ENCODE measurements at regions not wholly inside any gene's neighbourhood (a gene's known extent, or its start where the extent isn't known, plus 50 kb on each side); places are given as distances from the start of the nearest gene placed in this dataset.
"Not testable (repeated sequence)": the region's sequence is repeated elsewhere in the genome, so short reads cannot be mapped to it uniquely, and the experiment has no call there.

GRCh38 chr14:105767315-105767714, 240.9 kb downstream of the TMEM121 start:
- intact Hi-C loops (cut with micrococcal nuclease) = no loop called here
- TF ChIP-seq CTCF (IDR thresholded peaks at IDR 0.05; ENCODE audit: borderline replicate concordance) = no peak
- Histone ChIP-seq H3K4me3 (no peak overlapping the region), H3K27ac (replicated peaks) (no peak overlapping the region), H3K9me3 (replicated peaks) (no peaks in the 10 kb centered on the region), H3K27me3 (ENCODE audit: low read depth) (no peaks in the 10 kb centered on the region), H3K4me1 (no peaks in the 10 kb centered on the region), H3K36me3 (no peaks in the 10 kb centered on the region)
- no peak for DNase-seq

- not testable (repeated sequence) for H3K27me3 ChIP-seq (ENCODE audit: low read depth)
Measured at GRCh38 chr14:105768039-105768438, 241.7 kb downstream of the TMEM121 start.

DNA sequence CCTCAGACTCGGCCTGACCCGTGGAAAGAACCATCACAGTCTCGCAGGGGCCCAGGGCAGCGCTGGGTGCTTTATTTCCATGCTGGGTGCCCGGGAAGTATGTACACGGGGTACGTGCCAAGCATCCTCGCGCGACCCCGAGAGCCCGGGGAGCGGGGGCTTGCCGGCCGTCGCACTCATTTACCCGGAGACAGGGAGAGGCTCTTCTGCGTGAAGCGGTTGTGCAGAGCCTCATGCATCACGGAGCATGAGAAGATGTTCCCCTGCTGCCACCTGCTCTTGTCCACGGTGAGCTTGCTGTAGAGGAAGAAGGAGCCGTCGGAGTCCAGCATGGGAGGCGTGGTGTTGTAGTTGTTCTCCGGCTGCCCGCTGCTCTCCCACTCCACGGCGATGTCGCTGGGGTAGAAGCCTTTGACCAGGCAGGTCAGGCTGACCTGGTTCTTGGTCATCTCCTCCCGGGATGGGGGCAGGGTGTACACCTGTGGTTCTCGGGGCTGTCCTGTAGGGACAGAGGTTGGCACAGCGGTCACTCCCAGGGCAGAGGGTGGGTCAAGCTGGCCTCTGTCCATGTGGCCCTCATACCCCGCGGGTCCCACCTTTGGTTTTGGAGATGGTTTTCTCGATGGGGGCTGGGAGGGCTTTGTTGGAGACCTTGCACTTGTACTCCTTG, 242.8 kb downstream of the TMEM121 start:
- H3K9me3 ChIP-seq (replicated peaks); H3K27me3 ChIP-seq (ENCODE audit: low read depth); intact Hi-C loops (cut with micrococcal nuclease); H3K4me3 ChIP-seq; H3K4me1 ChIP-seq; H3K27ac ChIP-seq (replicated peaks); H3K36me3 ChIP-seq; DNase-seq: not testable (repeated sequence)

More at GRCh38 chr14:105768039-105768438, 241.7 kb downstream of the TMEM121 start:
- DNase-seq; intact Hi-C loops (cut with micrococcal nuclease); H3K4me3 ChIP-seq; H3K36me3 ChIP-seq; H3K9me3 ChIP-seq (replicated peaks); H3K27ac ChIP-seq (replicated peaks); H3K4me1 ChIP-seq: not testable (repeated sequence)

DNA sequence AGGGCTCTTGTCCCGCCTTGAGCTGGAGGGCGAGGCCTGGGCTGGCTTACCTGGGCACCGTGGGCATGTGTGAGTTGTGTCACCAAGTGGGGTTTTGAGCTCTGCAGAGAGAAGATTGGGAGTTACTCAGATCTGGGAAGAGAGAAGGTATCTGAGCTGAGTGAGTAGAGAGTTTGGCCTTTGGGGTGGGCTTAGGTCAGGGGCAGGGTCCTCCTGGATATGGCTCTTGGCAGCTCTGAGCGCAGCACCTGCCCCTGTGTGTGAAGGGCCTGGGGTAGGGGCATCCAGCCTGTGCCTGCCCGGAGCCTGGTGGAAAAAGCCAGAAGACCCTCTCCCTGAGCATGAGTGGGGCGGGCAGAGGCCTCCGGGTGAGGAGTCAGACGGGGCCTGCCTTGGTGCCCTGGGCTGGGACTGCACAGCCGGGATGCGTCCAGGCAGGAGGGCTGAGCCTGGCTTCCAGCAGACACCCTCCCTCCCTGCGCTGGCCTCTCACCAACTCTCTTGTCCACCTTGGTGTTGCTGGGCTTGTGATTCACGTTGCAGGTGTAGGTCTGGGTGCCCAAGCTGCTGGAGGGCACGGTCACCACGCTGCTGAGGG, 244.3 kb downstream of the TMEM121 start:
- peaks cover 11% of the 10 kb centered on the region for H3K27me3 ChIP-seq (ENCODE audit: low read depth)
- H3K36me3 ChIP-seq; intact Hi-C loops (cut with micrococcal nuclease); H3K9me3 ChIP-seq (replicated peaks); H3K4me3 ChIP-seq; H3K4me1 ChIP-seq; DNase-seq; H3K27ac ChIP-seq (replicated peaks): not testable (repeated sequence)

DNA sequence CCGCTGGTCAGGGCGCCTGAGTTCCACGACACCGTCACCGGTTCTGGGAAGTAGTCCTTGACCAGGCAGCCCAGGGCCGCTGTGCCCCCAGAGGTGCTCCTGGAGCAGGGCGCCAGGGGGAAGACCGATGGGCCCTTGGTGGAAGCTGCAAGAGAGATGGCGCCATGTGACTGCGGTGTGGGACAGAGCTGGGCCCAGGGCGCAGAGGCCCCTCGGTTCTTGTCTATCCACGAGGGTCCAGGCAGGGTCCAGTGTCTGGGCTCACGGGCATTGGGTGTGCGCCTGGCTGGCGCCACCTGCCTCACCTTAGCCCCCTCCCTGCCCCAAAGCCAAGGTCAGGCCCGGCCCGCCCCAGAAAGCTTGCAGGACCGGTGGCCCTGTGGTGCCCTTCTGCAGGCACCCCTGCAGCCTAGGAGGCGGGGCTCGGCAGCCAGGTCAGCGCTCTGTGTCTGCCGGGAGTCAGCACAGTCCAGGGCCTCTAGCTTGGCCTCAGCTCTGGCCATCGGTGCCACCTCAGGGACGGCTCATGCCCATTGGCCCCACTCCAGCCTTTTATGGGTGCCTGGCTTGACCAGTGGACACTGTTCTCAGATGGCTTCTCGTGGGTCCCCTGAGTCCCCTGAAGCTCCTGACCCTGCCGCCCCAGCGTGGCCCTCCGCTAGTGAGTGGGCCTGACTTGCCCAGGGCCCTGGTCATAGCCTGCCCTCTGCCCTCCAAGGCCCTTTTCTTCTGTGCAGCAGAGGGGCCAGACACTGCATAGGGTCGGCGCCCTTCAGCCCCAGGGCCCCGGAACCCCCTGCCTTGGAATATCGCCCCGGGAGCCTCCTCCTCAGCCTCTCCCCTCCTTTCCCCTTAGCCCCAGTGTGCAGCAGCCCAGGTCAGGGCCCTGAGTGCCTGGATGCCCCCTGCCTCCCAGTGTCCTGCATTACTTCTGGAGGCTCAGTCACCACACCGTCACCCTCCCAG, 245.2 kb downstream of the TMEM121 start:
- H3K9me3 ChIP-seq (replicated peaks); H3K27ac ChIP-seq (replicated peaks); intact Hi-C loops (cut with micrococcal nuclease); DNase-seq; H3K4me3 ChIP-seq; H3K36me3 ChIP-seq; H3K4me1 ChIP-seq: not testable (repeated sequence)
- H3K27me3 ChIP-seq (ENCODE audit: low read depth) = peaks cover 11% of the 10 kb centered on the region

GRCh38 chr14:105772710-105773250, 246.4 kb downstream of the TMEM121 start:
- H3K9me3 ChIP-seq (replicated peaks); H3K27ac ChIP-seq (replicated peaks); H3K36me3 ChIP-seq; intact Hi-C loops (cut with micrococcal nuclease); H3K4me3 ChIP-seq; DNase-seq; H3K4me1 ChIP-seq: not testable (repeated sequence)
- peaks cover 11% of the 10 kb centered on the region for H3K27me3 ChIP-seq (ENCODE audit: low read depth)

GRCh38 chr14:105773584-105773983, 247.2 kb downstream of the TMEM121 start:
- Histone ChIP-seq H3K36me3 (no peaks in the 10 kb centered on the region), H3K27ac (replicated peaks) (no peak overlapping the region), H3K9me3 (replicated peaks) (peaks cover 9% of the 10 kb centered on the region), H3K27me3 (ENCODE audit: low read depth) (peaks cover 11% of the 10 kb centered on the region), H3K4me3 (no peak overlapping the region), H3K4me1 (no peaks in the 10 kb centered on the region)
- no peak for DNase-seq
- intact Hi-C loops (cut with micrococcal nuclease) = no loop called here
- no peak for TF ChIP-seq CTCF (IDR thresholded peaks at IDR 0.05; ENCODE audit: borderline replicate concordance)
